ENCODE measurements at regions not wholly inside any gene's neighbourhood (a gene's known extent, or its start where the extent isn't known, plus 50 kb on each side); places are given as distances from the start of the nearest gene placed in this dataset.

DNA sequence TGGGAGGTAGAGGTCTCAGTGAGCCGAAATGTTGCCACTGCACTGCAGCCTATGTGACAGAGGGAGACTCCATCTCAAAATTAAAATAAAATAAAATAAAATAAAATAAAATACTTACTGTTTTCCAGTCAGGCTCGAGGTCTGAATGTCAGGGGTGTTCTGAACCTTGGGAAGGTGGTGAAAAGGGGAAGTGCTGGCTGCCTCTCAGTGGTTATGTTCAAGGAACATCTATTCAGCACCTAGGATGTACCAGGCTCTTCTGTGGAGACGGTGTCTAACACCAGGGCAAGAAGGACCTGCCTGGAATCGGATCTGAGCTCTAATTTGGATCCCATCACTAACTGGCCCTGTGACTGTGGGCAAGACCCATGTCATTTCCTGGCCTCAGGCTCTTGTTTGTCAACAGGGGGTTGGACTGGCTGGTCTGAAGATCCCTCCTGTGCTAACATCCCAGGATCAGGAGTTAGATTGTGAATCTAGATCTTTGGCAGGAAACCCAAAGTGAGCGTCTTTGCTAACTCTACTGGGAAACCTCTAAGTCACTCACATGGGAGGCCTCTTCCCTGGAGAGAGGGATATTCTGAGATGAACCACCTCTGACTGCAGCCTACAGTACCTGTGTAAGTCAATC lies 63.4 kb upstream of the SIRPG start:
- no peak overlapping the region for H3K4me2 ChIP-seq (ENCODE audit: low read length)
- ChIA-PET CTCF (interaction anchor here (0.7 kb wide), 1 partner anchor 56 kb away, joined by 4 read pairs; no protein-coding TSS in a partner anchor), POLR2A (ENCODE audit: unreplicated experiment) (no interaction called here)
- no TSS peak for BruUV-seq (replicated peaks)
- TF ChIP-seq EZH2 (IDR thresholded peaks at IDR 0.05; ENCODE audit: low read length, unreplicated experiment) = no peak
- TF ChIP-seq EZH2phosphoT487 (IDR thresholded peaks at IDR 0.05; ENCODE audit: borderline replicate concordance, low read length) = no peak
- no peak for TF ChIP-seq CTCF (conservative IDR thresholded peaks at IDR 0.05; ENCODE audit: low read depth, low read length)
- H3K79me2 ChIP-seq (ENCODE audit: low read length) = peaks cover 6% of the 10 kb centered on the region; the same call in 1 of the 2 replicates
- peak overlapping the region; percentile 97 for H3K27ac ChIP-seq (ENCODE audit: low read length)
- H3K9me2 ChIP-seq (replicated peaks; ENCODE audit: low read length) = no peaks in the 10 kb centered on the region
- H3K9me3 ChIP-seq (ENCODE audit: low read length) = 0 out of 2 replicates have a peak, but pooled peaks cover 5% of the 10 kb centered on the region
- intact Hi-C loops (cut with micrococcal nuclease) = no loop called here
- H3F3A ChIP-seq (ENCODE audit: low read length, unreplicated experiment) = peaks cover 14% of the 10 kb centered on the region
- H2AFZ ChIP-seq (ENCODE audit: low read length) = no peak overlapping the region
- H3K27me3 ChIP-seq (ENCODE audit: low read length) = no peaks in the 10 kb centered on the region
- DNase-seq (peak; percentile 55), ATAC-seq (no peak)
- H3K4me1 ChIP-seq (ENCODE audit: insufficient read depth, low read length) = peaks cover 61% of the 10 kb centered on the region
- H3K36me3 ChIP-seq (ENCODE audit: low read depth, low read length) = 0 out of 2 replicates have a peak, but pooled peaks cover 2% of the 10 kb centered on the region
- no peaks in the 10 kb centered on the region for H4K20me1 ChIP-seq (ENCODE audit: low read length)
- peak overlapping the region; percentile 55 for H3K9ac ChIP-seq (ENCODE audit: low read length)
- no peak overlapping the region for H3K4me3 ChIP-seq (ENCODE audit: low read length)

GRCh38 chr20:1720226-1720625 lies 62.6 kb upstream of the SIRPG start:
- POLR2A ChIA-PET (ENCODE audit: unreplicated experiment) = no interaction called here
- intact Hi-C loops (cut with micrococcal nuclease) = no loop called here
- TF ChIP-seq EZH2phosphoT487 (IDR thresholded peaks at IDR 0.05; ENCODE audit: borderline replicate concordance, low read length) (no peak), CTCF (conservative IDR thresholded peaks at IDR 0.05; ENCODE audit: low read depth, low read length) (no peak), EZH2 (IDR thresholded peaks at IDR 0.05; ENCODE audit: low read length, unreplicated experiment) (no peak)
- peak overlapping the region; percentile 97 for H3K27ac ChIP-seq (ENCODE audit: low read length)
- 0 out of 2 replicates have a peak, but pooled peaks cover 4% of the 10 kb centered on the region for H3K9me3 ChIP-seq (ENCODE audit: low read length)
- DNase-seq (peak; percentile 89), ATAC-seq (no peak)
- no peaks in the 10 kb centered on the region for H3K9me2 ChIP-seq (replicated peaks; ENCODE audit: low read length)
- H4K20me1 ChIP-seq (ENCODE audit: low read length) = no peaks in the 10 kb centered on the region
- peak overlapping the region; percentile 55 for H3K4me2 ChIP-seq (ENCODE audit: low read length)
- peak overlapping the region; percentile 79 for H3K9ac ChIP-seq (ENCODE audit: low read length)
- H3F3A ChIP-seq (ENCODE audit: low read length, unreplicated experiment) = peaks cover 14% of the 10 kb centered on the region
- H2AFZ ChIP-seq (ENCODE audit: low read length) = no peak overlapping the region
- peaks cover 61% of the 10 kb centered on the region for H3K4me1 ChIP-seq (ENCODE audit: insufficient read depth, low read length)
- H3K79me2 ChIP-seq (ENCODE audit: low read length) = peaks cover 6% of the 10 kb centered on the region; the same call in 1 of the 2 replicates
- no TSS peak for BruUV-seq (replicated peaks)
- H3K4me3 ChIP-seq (ENCODE audit: low read length) = no peak overlapping the region
- H3K36me3 ChIP-seq (ENCODE audit: low read depth, low read length) = no peaks in the 10 kb centered on the region
- H3K27me3 ChIP-seq (ENCODE audit: low read length) = no peaks in the 10 kb centered on the region
- CTCF ChIA-PET = interaction anchor here (0.7 kb wide), 1 partner anchor 57 kb away, joined by 4 read pairs; no protein-coding TSS in a partner anchor

All from PC-3 (cell line).